GM12892 (cell line): ENCODE measurements at regions not wholly inside any gene's neighbourhood (a gene's known extent, or its start where the extent isn't known, plus 50 kb on each side); places are given as distances from the start of the nearest gene placed in this dataset.

ENCODE experiments used
- POLR2A ChIP-seq: IDR thresholded peaks from 2 replicates; pipeline ENCODE4 v1.6.1; 2011; ENCODE audit warnings: low read depth, low read length, control low read depth
- POLR2AphosphoS5 ChIP-seq: IDR thresholded peaks from 2 replicates; pipeline ENCODE4 v1.6.1; 2011; ENCODE audit warnings: low read depth, low read length, control low read depth

DNA sequence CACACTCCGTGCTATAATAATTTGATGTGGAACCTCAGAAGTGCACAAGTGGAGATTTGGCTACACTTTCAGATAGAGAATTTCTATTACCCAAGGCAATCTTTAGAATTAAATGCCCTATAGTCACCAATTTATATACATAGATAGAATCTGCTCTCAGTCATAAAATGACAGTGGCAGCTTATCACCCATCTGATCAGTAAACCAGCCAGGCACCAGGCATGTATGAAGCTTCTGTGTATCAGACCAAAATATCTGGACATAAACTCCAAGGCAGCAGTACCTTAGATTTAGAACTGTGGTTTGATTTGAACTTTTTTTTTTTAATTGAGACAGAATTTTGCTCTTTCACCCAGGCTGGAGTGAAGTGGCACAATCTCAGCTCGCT lies 180.9 kb downstream of the IPMK start:
- TF ChIP-seq POLR2A (no peak), POLR2AphosphoS5 (no peak)
